ENCODE measurements at regions not wholly inside any gene's neighbourhood (a gene's known extent, or its start where the extent isn't known, plus 50 kb on each side); places are given as distances from the start of the nearest gene placed in this dataset.

GRCh38 chr11:44366026-44366425, 56.1 kb upstream of the ALX4 start:
- TF ChIP-seq CTCF (IDR thresholded peaks at IDR 0.05; ENCODE audit: low read depth, low read length, poor library complexity, severe bottlenecking) (no peak), EZH2phosphoT487 (IDR thresholded peaks at IDR 0.05; ENCODE audit: borderline replicate concordance, low read length) (no peak)
